Left lung (tissue), 4 donors: ENCODE measurements at regions not wholly inside any gene's neighbourhood (a gene's known extent, or its start where the extent isn't known, plus 50 kb on each side); places are given as distances from the start of the nearest gene placed in this dataset.
"Not testable (repeated sequence)": the region's sequence is repeated elsewhere in the genome, so short reads cannot be mapped to it uniquely, and the experiment has no call there.

Experiments used
- ATAC-seq: fragments of 200-7000 bp; cut with Tn5 transposase; one replicate; pipeline ENCODE4 v1.9.1; 2020; ENCODE audit warnings: moderate library complexity
- DNase-seq, 4 donors: peaks; one replicate each; pipeline ENCODE4 v3.0.0-alpha.2; 2013 to 2020
- H3K27ac ChIP-seq, 2 donors: fragments of 200-600 bp; sonication (generic) in 1 of 2; one replicate each; pipeline versions ENCODE4 v1.5.0 to v1.8.0; 2020 to 2021
- H3K27me3 ChIP-seq, 2 donors: fragments of 200-600 bp; sonication (generic) in 1 of 2; one replicate each; pipeline versions ENCODE4 v1.5.0 to v1.8.0; 2020 to 2021
- H3K36me3 ChIP-seq, 2 donors: fragments of 200-600 bp; sonication (generic) in 1 of 2; one replicate each; pipeline versions ENCODE4 v1.5.0 to v1.8.0; 2020 to 2021
- H3K4me1 ChIP-seq, 2 donors: fragments of 200-600 bp; one replicate each; pipeline ENCODE4 v1.8.0; 2021
- H3K4me3 ChIP-seq, 2 donors: fragments of 200-600 bp; sonication (generic) in 1 of 2; one replicate each; pipeline versions ENCODE4 v1.5.0 to v1.8.0; 2020 to 2021; ENCODE audit warnings: mild to moderate bottlenecking in 1 of 2
- H3K9me3 ChIP-seq, 2 donors: fragments of 200-600 bp; sonication (generic) in 1 of 2; one replicate each; pipeline versions ENCODE4 v1.5.0 to v1.8.0; 2020 to 2021
- intact Hi-C, 2 donors: fragments of 100-400 bp; cut with DNase I; formaldehyde crosslinking; loops; one replicate each; pipeline versions ENCODE4 v1.11.2 to v1.14.2; 2022
- TF ChIP-seq, protein P1 (sequence below), 2 donors: fragments of 200-600 bp; sonication (generic) in 1 of 2; IDR thresholded peaks; one replicate each; pipeline versions ENCODE4 v1.5.0 to v1.8.0; 2021; ENCODE audit warnings: antibody characterized with exemption in 2 of 2
- donor health status: DM: no; HTN: yes; CAD: no.
- donor health status: DM: no; HTN: no; CAD: no.

DNA sequence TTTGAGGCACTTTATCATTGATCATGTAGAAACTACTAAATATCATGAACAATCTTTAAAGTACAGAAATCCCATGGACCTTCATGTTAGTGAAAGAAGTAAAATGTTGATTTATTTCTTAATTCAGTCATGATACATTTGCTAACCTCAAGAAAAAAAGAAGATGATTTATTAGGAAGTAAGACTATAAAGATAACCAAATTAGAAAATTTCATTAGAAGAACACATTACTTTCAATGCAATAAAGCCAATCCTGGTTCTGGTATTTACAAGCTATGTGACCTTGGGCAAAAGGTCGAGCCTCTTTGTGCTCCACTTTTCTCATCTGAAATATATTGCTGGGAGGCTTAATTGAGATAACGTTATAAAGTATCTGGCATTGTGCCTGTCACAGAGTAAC is 365.0 kb downstream of the KIF20B start:
- TF ChIP-seq, protein P1, sequence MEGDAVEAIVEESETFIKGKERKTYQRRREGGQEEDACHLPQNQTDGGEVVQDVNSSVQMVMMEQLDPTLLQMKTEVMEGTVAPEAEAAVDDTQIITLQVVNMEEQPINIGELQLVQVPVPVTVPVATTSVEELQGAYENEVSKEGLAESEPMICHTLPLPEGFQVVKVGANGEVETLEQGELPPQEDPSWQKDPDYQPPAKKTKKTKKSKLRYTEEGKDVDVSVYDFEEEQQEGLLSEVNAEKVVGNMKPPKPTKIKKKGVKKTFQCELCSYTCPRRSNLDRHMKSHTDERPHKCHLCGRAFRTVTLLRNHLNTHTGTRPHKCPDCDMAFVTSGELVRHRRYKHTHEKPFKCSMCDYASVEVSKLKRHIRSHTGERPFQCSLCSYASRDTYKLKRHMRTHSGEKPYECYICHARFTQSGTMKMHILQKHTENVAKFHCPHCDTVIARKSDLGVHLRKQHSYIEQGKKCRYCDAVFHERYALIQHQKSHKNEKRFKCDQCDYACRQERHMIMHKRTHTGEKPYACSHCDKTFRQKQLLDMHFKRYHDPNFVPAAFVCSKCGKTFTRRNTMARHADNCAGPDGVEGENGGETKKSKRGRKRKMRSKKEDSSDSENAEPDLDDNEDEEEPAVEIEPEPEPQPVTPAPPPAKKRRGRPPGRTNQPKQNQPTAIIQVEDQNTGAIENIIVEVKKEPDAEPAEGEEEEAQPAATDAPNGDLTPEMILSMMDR (IDR thresholded peaks at IDR 0.05): no peak
- no peaks in the 10 kb centered on the region for H3K9me3 ChIP-seq
- no peak overlapping the region for H3K27ac ChIP-seq
- DNase-seq (no peak), ATAC-seq (no peak)
- intact Hi-C loops: no loop called here
- H3K4me1 ChIP-seq: no peaks in the 10 kb centered on the region
- no peak overlapping the region for H3K4me3 ChIP-seq
- H3K36me3 ChIP-seq: no peaks in the 10 kb centered on the region
- H3K27me3 ChIP-seq: no peaks in the 10 kb centered on the region

DNA sequence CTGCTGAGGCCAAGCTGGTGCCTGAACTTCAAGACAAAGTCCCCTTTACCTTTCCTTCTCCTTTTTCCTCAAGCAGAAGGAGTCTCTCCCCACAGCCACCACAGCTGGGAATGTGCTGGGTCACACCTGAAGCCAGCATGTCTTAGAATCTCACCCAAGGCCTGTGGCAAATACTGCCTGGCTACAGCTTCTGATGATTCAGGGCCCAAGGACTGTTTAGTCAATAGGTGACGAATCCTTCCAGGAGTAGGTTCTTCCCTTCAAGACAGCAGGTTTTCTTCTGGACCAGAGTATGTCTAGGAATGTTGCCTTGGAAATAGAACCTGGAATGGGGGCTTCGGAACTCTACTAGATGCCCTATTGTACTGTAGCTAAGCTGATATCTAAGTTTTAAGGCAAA is 374.6 kb downstream of the KIF20B start:
- no peak for ATAC-seq
- H3K36me3 ChIP-seq: no peaks in the 10 kb centered on the region
- intact Hi-C loops: no loop called here
- H3K27ac ChIP-seq: no peak overlapping the region
- no peaks in the 10 kb centered on the region for H3K4me1 ChIP-seq
- TF ChIP-seq, protein P1 (IDR thresholded peaks at IDR 0.05): no peak
- no peaks in the 10 kb centered on the region for H3K9me3 ChIP-seq
- DNase-seq: no peak
- H3K4me3 ChIP-seq: no peak overlapping the region
- no peaks in the 10 kb centered on the region for H3K27me3 ChIP-seq

DNA sequence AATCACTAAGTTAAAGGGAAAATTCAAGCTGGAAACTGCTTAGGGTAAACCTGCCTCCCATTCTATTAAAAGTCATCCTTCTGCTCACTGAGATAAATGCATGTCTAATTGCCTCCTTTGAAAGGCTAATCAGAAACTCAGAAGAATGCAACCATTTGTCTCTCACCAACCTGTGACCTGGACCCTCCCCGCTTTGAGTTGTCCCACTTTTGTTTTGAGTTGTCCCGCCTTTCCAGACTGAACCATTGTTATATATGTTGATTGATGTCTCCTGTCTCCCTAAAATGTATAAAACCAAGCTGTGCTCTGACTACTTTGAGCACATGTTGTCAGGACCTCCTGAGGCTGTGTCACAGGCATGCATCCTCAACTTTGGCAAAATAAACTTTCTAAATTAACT is 378.4 kb downstream of the KIF20B start:
- no peak overlapping the region for H3K4me3 ChIP-seq
- ATAC-seq (no peak), DNase-seq (no peak)
- TF ChIP-seq, protein P1 (IDR thresholded peaks at IDR 0.05): no peak
- H3K36me3 ChIP-seq: no peaks in the 10 kb centered on the region
- H3K27me3 ChIP-seq: no peaks in the 10 kb centered on the region
- H3K9me3 ChIP-seq: no peaks in the 10 kb centered on the region
- H3K27ac ChIP-seq: no peak overlapping the region
- H3K4me1 ChIP-seq: no peaks in the 10 kb centered on the region
- intact Hi-C loops: no loop called here

DNA sequence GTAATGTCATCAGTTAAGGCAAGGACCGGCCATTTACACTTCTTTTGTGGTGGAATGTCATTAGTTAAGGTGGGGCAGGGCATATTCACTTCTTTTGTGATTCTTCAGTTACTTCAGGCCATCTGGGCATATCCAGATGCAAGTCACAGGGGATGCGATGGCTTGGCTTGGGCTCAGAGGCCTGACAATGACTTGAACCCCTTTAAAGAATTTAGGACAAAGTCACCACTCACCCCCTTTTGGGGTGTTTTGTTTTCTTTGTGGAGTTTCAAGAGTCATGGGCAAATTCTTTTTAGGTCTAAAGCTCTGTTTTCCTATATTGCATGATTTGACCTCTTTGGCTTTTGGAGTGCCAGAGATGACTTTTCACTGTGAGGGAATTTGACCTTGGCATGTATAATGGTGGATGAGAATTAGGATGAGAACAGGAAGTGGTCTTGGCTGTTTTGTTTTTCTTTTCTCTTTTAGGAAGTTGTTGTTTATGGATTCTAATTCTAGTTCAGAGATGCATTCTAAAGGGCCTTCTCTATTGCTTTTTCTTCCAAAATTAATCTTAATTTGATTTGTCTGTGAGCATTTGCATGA is 385.3 kb downstream of the KIF20B start:
- H3K27me3 ChIP-seq, DNase-seq, H3K27ac ChIP-seq, H3K4me3 ChIP-seq, H3K36me3 ChIP-seq, ATAC-seq, H3K4me1 ChIP-seq, intact Hi-C loops, H3K9me3 ChIP-seq: not testable (repeated sequence)

DNA sequence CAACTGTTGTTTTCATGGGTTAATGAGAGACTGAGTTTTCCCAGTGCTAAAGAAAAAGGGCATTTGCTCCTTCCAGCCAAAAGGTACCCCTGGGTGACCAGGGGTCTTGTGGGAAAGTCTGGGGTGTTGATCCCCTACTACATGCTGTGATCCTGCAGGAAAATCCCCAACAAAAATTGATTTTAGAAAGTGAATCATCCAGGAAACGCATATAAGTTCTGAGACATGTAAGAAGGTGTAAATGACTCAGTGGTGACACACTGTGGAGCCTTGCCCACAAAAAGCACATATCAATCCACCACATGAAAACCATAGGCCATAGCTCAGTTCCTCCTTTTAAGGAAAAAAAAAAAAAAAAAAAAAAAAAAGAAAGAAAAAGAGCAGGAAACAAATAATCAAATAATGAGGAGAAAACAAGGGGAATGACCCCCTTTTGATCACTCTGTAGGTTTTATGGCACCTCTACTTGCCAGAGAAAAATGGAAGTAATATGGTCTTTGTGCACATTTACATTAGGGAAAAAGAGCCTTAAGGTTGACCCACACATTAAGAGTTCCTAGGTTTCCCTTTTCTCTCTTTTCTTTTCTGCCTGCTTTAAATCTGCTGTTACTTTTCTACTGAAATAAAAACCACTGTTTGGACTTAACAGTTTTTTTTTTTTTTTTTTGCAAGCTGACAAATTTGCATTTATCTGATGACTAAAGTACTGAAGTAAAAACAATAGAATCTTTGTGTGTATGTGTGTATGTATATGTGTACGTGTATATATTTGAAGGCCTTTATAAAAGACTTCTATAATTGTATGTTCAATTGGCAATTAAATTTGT is 386.0 kb downstream of the KIF20B start:
- Histone ChIP-seq H3K27ac (no peak overlapping the region), H3K4me3 (no peak overlapping the region), H3K9me3 (no peaks in the 10 kb centered on the region), H3K36me3 (no peaks in the 10 kb centered on the region), H3K27me3 (no peaks in the 10 kb centered on the region), H3K4me1 (no peaks in the 10 kb centered on the region)
- no peak for ATAC-seq
- intact Hi-C loops: no loop called here
- DNase-seq: no peak
- TF ChIP-seq, protein P1 (IDR thresholded peaks at IDR 0.05): no peak

DNA sequence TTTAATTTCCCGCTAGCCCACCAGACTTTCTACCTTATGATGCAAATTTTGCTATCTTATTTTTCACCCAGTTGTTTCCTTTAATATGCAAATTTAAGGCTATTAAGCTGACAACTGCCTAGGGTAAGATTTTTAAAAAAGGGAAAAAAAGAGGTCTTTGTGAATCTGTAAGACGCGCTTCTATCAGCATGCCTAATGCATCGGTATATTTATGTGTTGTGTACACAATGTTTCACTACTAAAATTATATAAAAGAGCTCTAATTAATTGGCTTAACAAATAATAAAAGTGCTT is 386.6 kb downstream of the KIF20B start:
- ATAC-seq: no peak
- TF ChIP-seq, protein P1 (IDR thresholded peaks at IDR 0.05): no peak

More for the DNA sequence above, 386.6 kb downstream of the KIF20B start:
- no peak for DNase-seq
- H3K9me3 ChIP-seq: no peaks in the 10 kb centered on the region
- H3K27ac ChIP-seq: no peak overlapping the region
- H3K4me3 ChIP-seq: no peak overlapping the region
- H3K27me3 ChIP-seq: no peaks in the 10 kb centered on the region
- no peaks in the 10 kb centered on the region for H3K36me3 ChIP-seq
- H3K4me1 ChIP-seq: no peaks in the 10 kb centered on the region
- intact Hi-C loops: no loop called here
